ENCODE measurements at regions not wholly inside any gene's neighbourhood (a gene's known extent, or its start where the extent isn't known, plus 50 kb on each side); places are given as distances from the start of the nearest gene placed in this dataset.

GRCh38 chr1:34681480-34682451, 73.1 kb upstream of the GJB5 start:
- POLR2A ChIA-PET = no interaction called here
- Mint-ChIP-seq H3K27me3 (peaks cover 18% of the 10 kb centered on the region), H3K27ac (no peak overlapping the region), H3K36me3 (no peaks in the 10 kb centered on the region), H3K4me1 (peaks cover 13% of the 10 kb centered on the region), H3K4me3 (no peak overlapping the region), H3K9me3 (peaks cover 2% of the 10 kb centered on the region)
- ATAC-seq (ENCODE audit: low read depth) = peak; percentile 65
- DNase-seq = peak; percentile 37

GRCh38 chr1:34682452-34683223, 72.2 kb upstream of the GJB5 start:
- H3K4me1 Mint-ChIP-seq = peaks cover 13% of the 10 kb centered on the region
- H3K36me3 Mint-ChIP-seq = no peaks in the 10 kb centered on the region
- no peak for ATAC-seq (ENCODE audit: low read depth)
- H3K9me3 Mint-ChIP-seq = peaks cover 2% of the 10 kb centered on the region
- H3K4me3 Mint-ChIP-seq = no peak overlapping the region
- H3K27me3 Mint-ChIP-seq = peaks cover 16% of the 10 kb centered on the region
- POLR2A ChIA-PET = no interaction called here
- no peak for DNase-seq
- H3K27ac Mint-ChIP-seq = no peak overlapping the region

GRCh38 chr1:34683616-34684015, 71.2 kb upstream of the GJB5 start:
- peaks cover 12% of the 10 kb centered on the region for H3K27me3 Mint-ChIP-seq
- H3K27ac Mint-ChIP-seq = no peak overlapping the region
- DNase-seq (no peak), ATAC-seq (ENCODE audit: low read depth) (no peak)
- no peak overlapping the region for H3K4me3 Mint-ChIP-seq
- H3K9me3 Mint-ChIP-seq = peaks cover 2% of the 10 kb centered on the region
- POLR2A ChIA-PET = no interaction called here
- H3K36me3 Mint-ChIP-seq = no peaks in the 10 kb centered on the region
- peaks cover 13% of the 10 kb centered on the region for H3K4me1 Mint-ChIP-seq

GRCh38 chr1:34684266-34684665, 70.6 kb upstream of the GJB5 start:
- no peak for DNase-seq

GRCh38 chr1:34685225-34685624, 69.6 kb upstream of the GJB5 start:
- Mint-ChIP-seq H3K27ac (no peak overlapping the region), H3K4me3 (no peak overlapping the region), H3K4me1 (peaks cover 13% of the 10 kb centered on the region), H3K9me3 (peaks cover 2% of the 10 kb centered on the region), H3K27me3 (peaks cover 6% of the 10 kb centered on the region), H3K36me3 (no peaks in the 10 kb centered on the region)
- no peak for ATAC-seq (ENCODE audit: low read depth)
- POLR2A ChIA-PET = no interaction called here
- no peak for DNase-seq

More at GRCh38 chr1:34684266-34684665, 70.6 kb upstream of the GJB5 start:
- POLR2A ChIA-PET = no interaction called here
- H3K27ac Mint-ChIP-seq = peak overlapping the region; percentile 17
- peak; percentile 92 for ATAC-seq (ENCODE audit: low read depth)
- H3K36me3 Mint-ChIP-seq = no peaks in the 10 kb centered on the region
- H3K27me3 Mint-ChIP-seq = peaks cover 6% of the 10 kb centered on the region
- H3K4me3 Mint-ChIP-seq = peak overlapping the region; percentile 26
- peaks cover 13% of the 10 kb centered on the region for H3K4me1 Mint-ChIP-seq
- H3K9me3 Mint-ChIP-seq = peaks cover 2% of the 10 kb centered on the region

GRCh38 chr1:34686531-34686930, 68.3 kb upstream of the GJB5 start:
- peaks cover 13% of the 10 kb centered on the region for H3K4me1 Mint-ChIP-seq
- POLR2A ChIA-PET = no interaction called here
- no peak overlapping the region for H3K4me3 Mint-ChIP-seq

GRCh38 chr1:34688006-34688741, 66.7 kb upstream of the GJB5 start:
- H3K36me3 Mint-ChIP-seq = no peaks in the 10 kb centered on the region
- DNase-seq = no peak
- ATAC-seq (ENCODE audit: low read depth) = no peak
- H3K4me3 Mint-ChIP-seq = no peak overlapping the region
- H3K4me1 Mint-ChIP-seq = peaks cover 13% of the 10 kb centered on the region
- peaks cover 2% of the 10 kb centered on the region for H3K9me3 Mint-ChIP-seq
- POLR2A ChIA-PET = no interaction called here
- H3K27ac Mint-ChIP-seq = no peak overlapping the region
- H3K27me3 Mint-ChIP-seq = peaks cover 6% of the 10 kb centered on the region

More at GRCh38 chr1:34686531-34686930, 68.3 kb upstream of the GJB5 start:
- H3K27ac Mint-ChIP-seq = no peak overlapping the region
- H3K27me3 Mint-ChIP-seq = peaks cover 6% of the 10 kb centered on the region
- DNase-seq = no peak
- no peaks in the 10 kb centered on the region for H3K36me3 Mint-ChIP-seq
- no peak for ATAC-seq (ENCODE audit: low read depth)
- H3K9me3 Mint-ChIP-seq = peaks cover 2% of the 10 kb centered on the region

GRCh38 chr1:34690269-34690668, 64.6 kb upstream of the GJB5 start:
- H3K27ac Mint-ChIP-seq = no peak overlapping the region
- no peak overlapping the region for H3K4me3 Mint-ChIP-seq
- no peak for DNase-seq
- no peaks in the 10 kb centered on the region for H3K36me3 Mint-ChIP-seq
- ATAC-seq (ENCODE audit: low read depth) = no peak
- POLR2A ChIA-PET = no interaction called here
- H3K4me1 Mint-ChIP-seq = no peaks in the 10 kb centered on the region
- peaks cover 8% of the 10 kb centered on the region for H3K27me3 Mint-ChIP-seq
- peaks cover 2% of the 10 kb centered on the region for H3K9me3 Mint-ChIP-seq

GRCh38 chr1:34693081-34693480, 61.8 kb upstream of the GJB5 start:
- Mint-ChIP-seq H3K4me1 (no peaks in the 10 kb centered on the region), H3K9me3 (no peaks in the 10 kb centered on the region)

GRCh38 chr1:34694383-34694782, 60.5 kb upstream of the GJB5 start:
- ATAC-seq (ENCODE audit: low read depth) = no peak
- no peak overlapping the region for H3K27ac Mint-ChIP-seq
- H3K9me3 Mint-ChIP-seq = no peaks in the 10 kb centered on the region
- peaks cover 8% of the 10 kb centered on the region for H3K27me3 Mint-ChIP-seq
- DNase-seq = no peak
- H3K4me3 Mint-ChIP-seq = no peak overlapping the region
- no peaks in the 10 kb centered on the region for H3K36me3 Mint-ChIP-seq
- H3K4me1 Mint-ChIP-seq = no peaks in the 10 kb centered on the region
- POLR2A ChIA-PET = no interaction called here

More at GRCh38 chr1:34693081-34693480, 61.8 kb upstream of the GJB5 start:
- H3K27me3 Mint-ChIP-seq = peaks cover 8% of the 10 kb centered on the region
- H3K4me3 Mint-ChIP-seq = no peak overlapping the region
- H3K27ac Mint-ChIP-seq = no peak overlapping the region
- POLR2A ChIA-PET = no interaction called here
- DNase-seq (no peak), ATAC-seq (ENCODE audit: low read depth) (no peak)
- H3K36me3 Mint-ChIP-seq = no peaks in the 10 kb centered on the region

GRCh38 chr1:34695580-34695979, 59.3 kb upstream of the GJB5 start:
- H3K4me3 Mint-ChIP-seq = no peak overlapping the region
- POLR2A ChIA-PET = no interaction called here
- no peaks in the 10 kb centered on the region for H3K36me3 Mint-ChIP-seq
- ATAC-seq (ENCODE audit: low read depth) (no peak), DNase-seq (no peak)
- H3K9me3 Mint-ChIP-seq = no peaks in the 10 kb centered on the region
- peaks cover 7% of the 10 kb centered on the region for H3K27me3 Mint-ChIP-seq
- no peak overlapping the region for H3K27ac Mint-ChIP-seq
- no peaks in the 10 kb centered on the region for H3K4me1 Mint-ChIP-seq

- DNase-seq = no peak
Measured at GRCh38 chr1:34696230-34696629, 58.6 kb upstream of the GJB5 start.

GRCh38 chr1:34696981-34697380, 57.9 kb upstream of the GJB5 start:
- H3K27me3 Mint-ChIP-seq = peaks cover 2% of the 10 kb centered on the region
- POLR2A ChIA-PET = no interaction called here

More at GRCh38 chr1:34696230-34696629, 58.6 kb upstream of the GJB5 start:
- ATAC-seq (ENCODE audit: low read depth) = no peak
- Mint-ChIP-seq H3K9me3 (no peaks in the 10 kb centered on the region), H3K27ac (no peak overlapping the region), H3K4me3 (no peak overlapping the region), H3K36me3 (no peaks in the 10 kb centered on the region), H3K4me1 (no peaks in the 10 kb centered on the region), H3K27me3 (peaks cover 2% of the 10 kb centered on the region)
- POLR2A ChIA-PET = no interaction called here

More at GRCh38 chr1:34696981-34697380, 57.9 kb upstream of the GJB5 start:
- Mint-ChIP-seq H3K9me3 (no peaks in the 10 kb centered on the region), H3K27ac (no peak overlapping the region), H3K36me3 (no peaks in the 10 kb centered on the region), H3K4me3 (no peak overlapping the region), H3K4me1 (no peaks in the 10 kb centered on the region)
- ATAC-seq (ENCODE audit: low read depth) (no peak), DNase-seq (no peak)
